ENCODE measurements at regions not wholly inside any gene's neighbourhood (a gene's known extent, or its start where the extent isn't known, plus 50 kb on each side); places are given as distances from the start of the nearest gene placed in this dataset.

GRCh38 chr11:45576461-45577215, 88.8 kb downstream of the CHST1 start:
- Histone ChIP-seq H3K36me3 (ENCODE audit: control insufficient read depth, insufficient read depth, low read length) (no peaks in the 10 kb centered on the region), H3K4me3 (ENCODE audit: low read depth, low read length) (no peak overlapping the region), H3K27me3 (ENCODE audit: control insufficient read depth, insufficient read depth, low read length) (peaks cover 1% of the 10 kb centered on the region; the same call in 1 of the 2 replicates)
- no peak for DNase-seq (ENCODE audit: low read depth)
- CTCF ChIA-PET = interaction anchor here (0.7 kb wide), 1 partner anchor 78 kb away, joined by 4 read pairs; no protein-coding TSS in a partner anchor
- POLR2A ChIA-PET = no interaction called here
- no peak for TF ChIP-seq CTCF (IDR thresholded peaks at IDR 0.05; ENCODE audit: insufficient read depth, low read depth, low read length)

- TF ChIP-seq CTCF (IDR thresholded peaks at IDR 0.05; ENCODE audit: insufficient read depth, low read depth, low read length) = no peak
- H3K36me3 ChIP-seq (ENCODE audit: control insufficient read depth, insufficient read depth, low read length) = no peaks in the 10 kb centered on the region
- no peak for DNase-seq (ENCODE audit: low read depth)
- peaks cover 1% of the 10 kb centered on the region; the same call in 1 of the 2 replicates for H3K27me3 ChIP-seq (ENCODE audit: control insufficient read depth, insufficient read depth, low read length)
- H3K4me3 ChIP-seq (ENCODE audit: low read depth, low read length) = no peak overlapping the region
- ChIA-PET POLR2A (no interaction called here), CTCF (no interaction called here)
Measured at GRCh38 chr11:45573728-45574127, 91.7 kb downstream of the CHST1 start.

- Histone ChIP-seq H3K27me3 (ENCODE audit: control insufficient read depth, insufficient read depth, low read length) (peaks cover 1% of the 10 kb centered on the region; the same call in 1 of the 2 replicates), H3K4me3 (ENCODE audit: low read depth, low read length) (no peak overlapping the region), H3K36me3 (ENCODE audit: control insufficient read depth, insufficient read depth, low read length) (no peaks in the 10 kb centered on the region)
- CTCF ChIA-PET = no interaction called here
- no peak for DNase-seq (ENCODE audit: low read depth)
- no peak for TF ChIP-seq CTCF (IDR thresholded peaks at IDR 0.05; ENCODE audit: insufficient read depth, low read depth, low read length)
- POLR2A ChIA-PET = no interaction called here
Measured at GRCh38 chr11:45572354-45573123, 92.9 kb downstream of the CHST1 start.

- no peak for DNase-seq (ENCODE audit: low read depth)
- CTCF ChIA-PET = no interaction called here
Measured at GRCh38 chr11:45569776-45570175, 95.6 kb downstream of the CHST1 start.

More at GRCh38 chr11:45569776-45570175, 95.6 kb downstream of the CHST1 start:
- POLR2A ChIA-PET = no interaction called here
- no peak for TF ChIP-seq CTCF (IDR thresholded peaks at IDR 0.05; ENCODE audit: insufficient read depth, low read depth, low read length)
- H3K4me3 ChIP-seq (ENCODE audit: low read depth, low read length) = no peak overlapping the region
- no peaks in the 10 kb centered on the region; the same call in 1 of the 2 replicates for H3K27me3 ChIP-seq (ENCODE audit: control insufficient read depth, insufficient read depth, low read length)
- H3K36me3 ChIP-seq (ENCODE audit: control insufficient read depth, insufficient read depth, low read length) = no peaks in the 10 kb centered on the region

Data from BJ (cell line).